ENCODE measurements at regions not wholly inside any gene's neighbourhood (a gene's known extent, or its start where the extent isn't known, plus 50 kb on each side); places are given as distances from the start of the nearest gene placed in this dataset.
A peak's percentile ranks its signal among the peaks of the same experiment; 100 is the strongest.

DNA sequence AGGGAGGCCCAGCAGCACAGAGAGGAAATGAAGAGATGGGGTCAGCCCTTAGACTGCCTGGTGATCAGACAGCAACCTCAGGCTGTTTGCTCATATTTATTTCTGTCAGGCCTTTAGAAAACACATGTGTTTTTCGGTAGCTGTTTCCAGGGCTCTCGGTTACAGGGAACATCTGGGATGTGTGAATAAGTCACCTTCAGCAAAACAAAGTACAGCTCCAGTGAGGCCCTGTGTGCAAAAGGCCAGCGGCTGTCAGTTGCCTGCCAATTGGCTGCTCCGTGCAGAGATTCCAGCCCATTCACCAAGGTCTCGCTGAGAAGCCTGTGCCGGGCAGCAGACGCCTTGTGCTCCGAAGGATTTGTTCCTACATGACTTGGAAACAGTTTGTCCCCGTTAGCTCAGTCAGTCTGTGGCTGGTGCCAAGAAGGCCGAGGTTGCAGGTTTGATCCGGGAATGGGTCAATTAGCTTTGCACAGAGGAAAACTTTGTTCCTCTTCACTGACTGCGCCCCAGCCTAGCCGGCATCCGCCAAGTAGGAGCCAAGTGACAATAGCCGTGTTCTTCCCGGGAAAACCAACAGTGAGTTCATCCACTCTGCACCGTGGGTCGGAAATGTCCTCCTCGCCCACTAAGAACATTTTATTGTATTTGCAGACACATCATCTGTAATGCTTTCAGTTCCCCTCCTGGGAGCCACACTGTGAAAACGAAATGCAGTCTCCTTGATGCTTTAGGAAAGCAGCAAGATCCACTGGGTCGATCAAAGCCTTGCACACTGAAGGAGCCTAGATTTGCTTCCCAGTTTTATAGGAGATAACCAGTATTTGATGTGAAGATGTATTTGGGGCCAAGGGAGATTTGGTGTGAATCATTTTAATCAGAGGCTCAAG is 315.4 kb upstream of the CDYL start:
- WGBS, 2 donors = 70 to 72% methylated on average over 19 to 21 of the region's 21 CpGs
- TF ChIP-seq EP300 (IDR thresholded peaks at IDR 0.05) (peak in 1 of 4 donors; percentile 35), CTCF (IDR thresholded peaks at IDR 0.05) (no peak), POLR2A (IDR thresholded peaks at IDR 0.05) (no peak), POLR2AphosphoS5 (IDR thresholded peaks at IDR 0.05) (peak in 1 of 2 donors; percentile 48)
- Histone ChIP-seq H3K36me3 (no peaks in the 10 kb centered on the region), H3K27me3 (no peaks in the 10 kb centered on the region), H3K9me3 (no peaks in the 10 kb centered on the region), H3K4me1 (peaks cover 0 to 2% (median 0%) of the 10 kb centered on the region in 4 donors), H3K27ac (no peak overlapping the region), H3K4me3 (no peak overlapping the region)
- ATAC-seq (ENCODE audit: low FRiP score in 2 of 2) (peak; percentile 52 to 81), DNase-seq (peak; percentile 10 to 22)

GRCh38 chr6:4459996-4460395 is 316.2 kb upstream of the CDYL start:
- DNase-seq (no peak), ATAC-seq (ENCODE audit: low FRiP score in 2 of 2) (no peak)
- WGBS, 2 donors = 85 to 87% methylated on average over 11 of the region's 11 CpGs
- TF ChIP-seq EP300 (IDR thresholded peaks at IDR 0.05) (no peak), POLR2AphosphoS5 (IDR thresholded peaks at IDR 0.05) (no peak), POLR2A (IDR thresholded peaks at IDR 0.05) (no peak), CTCF (IDR thresholded peaks at IDR 0.05) (no peak)
- Histone ChIP-seq H3K4me3 (no peak overlapping the region), H3K4me1 (no peaks in the 10 kb centered on the region), H3K27me3 (no peaks in the 10 kb centered on the region), H3K36me3 (no peaks in the 10 kb centered on the region), H3K9me3 (no peaks in the 10 kb centered on the region), H3K27ac (peak overlapping the region in 1 of 4 donors; percentile 13)

GRCh38 chr6:4459032-4459431 is 317.2 kb upstream of the CDYL start:
- WGBS, 2 donors = 39 to 58% methylated on average over 3 of the region's 3 CpGs
- Histone ChIP-seq H3K9me3 (no peaks in the 10 kb centered on the region), H3K27me3 (no peaks in the 10 kb centered on the region), H3K36me3 (no peaks in the 10 kb centered on the region), H3K27ac (no peak overlapping the region), H3K4me1 (no peaks in the 10 kb centered on the region), H3K4me3 (no peak overlapping the region)
- DNase-seq (no peak), ATAC-seq (ENCODE audit: low FRiP score in 2 of 2) (peak in 1 of 2 donors; percentile 45)
- no peak for TF ChIP-seq EP300 (IDR thresholded peaks at IDR 0.05)
- no peak for TF ChIP-seq CTCF (IDR thresholded peaks at IDR 0.05)
- TF ChIP-seq POLR2A (IDR thresholded peaks at IDR 0.05) = no peak

GRCh38 chr6:4451718-4452117 is 316.3 kb upstream of the ECI2 start:
- 95% methylated on average over 1 of the region's 1 CpG for WGBS, 2 donors
- H3K9me3 ChIP-seq = peaks cover 0 to 13% (median 4%) of the 10 kb centered on the region in 4 donors
- no peaks in the 10 kb centered on the region for H3K36me3 ChIP-seq
- TF ChIP-seq POLR2A (IDR thresholded peaks at IDR 0.05) (no peak), POLR2AphosphoS5 (IDR thresholded peaks at IDR 0.05) (no peak), EP300 (IDR thresholded peaks at IDR 0.05) (no peak), CTCF (IDR thresholded peaks at IDR 0.05) (no peak)
- H3K4me3 ChIP-seq = no peak overlapping the region
- H3K27me3 ChIP-seq = no peaks in the 10 kb centered on the region
- ATAC-seq (ENCODE audit: low FRiP score in 2 of 2) (no peak), DNase-seq (no peak)
- H3K4me1 ChIP-seq = no peaks in the 10 kb centered on the region
- H3K27ac ChIP-seq = no peak overlapping the region

DNA sequence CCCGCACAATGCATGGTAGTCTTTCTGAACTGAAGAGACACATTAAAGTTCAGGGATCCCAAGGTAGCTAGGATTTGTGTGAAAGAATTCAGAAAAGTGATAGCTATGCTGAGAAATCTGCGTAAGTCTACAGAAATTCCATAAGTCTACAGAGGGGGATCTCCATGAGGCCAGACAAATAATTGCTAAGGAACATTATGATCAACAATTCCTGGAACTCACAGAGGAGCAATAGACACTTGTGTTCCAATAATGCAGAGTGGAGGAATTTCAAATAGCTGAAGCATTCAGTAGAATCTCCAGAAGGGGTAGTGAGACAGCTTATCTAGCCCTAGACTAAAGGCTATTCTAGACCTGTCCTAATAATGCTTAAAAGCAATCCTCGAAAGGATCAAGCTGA is 315.7 kb upstream of the ECI2 start:
- DNase-seq (no peak), ATAC-seq (ENCODE audit: low FRiP score in 2 of 2) (no peak)
- Histone ChIP-seq H3K4me1 (no peaks in the 10 kb centered on the region), H3K27me3 (no peaks in the 10 kb centered on the region), H3K36me3 (no peaks in the 10 kb centered on the region), H3K27ac (no peak overlapping the region), H3K4me3 (no peak overlapping the region), H3K9me3 (peaks cover 0 to 13% (median 4%) of the 10 kb centered on the region in 4 donors)
- TF ChIP-seq EP300 (IDR thresholded peaks at IDR 0.05) (no peak), POLR2A (IDR thresholded peaks at IDR 0.05) (no peak), CTCF (IDR thresholded peaks at IDR 0.05) (no peak)
- 88 to 90% methylated on average over 3 of the region's 3 CpGs for WGBS, 2 donors
